Gastroesophageal sphincter (tissue), 4 donors: ENCODE measurements at regions not wholly inside any gene's neighbourhood (a gene's known extent, or its start where the extent isn't known, plus 50 kb on each side); places are given as distances from the start of the nearest gene placed in this dataset.

Source experiments
- ATAC-seq: fragments of 150-250 bp; one replicate; pipeline ENCODE4 v1.9.1; 2016; ENCODE audit warnings: mild to moderate bottlenecking, moderate library complexity
- H3K27ac ChIP-seq, 4 donors: fragments of 200-600 bp; sonication (generic) in 3 of 4; 1 replicate in 3 of 4; 2 replicates in 1 of 4; pipeline ENCODE4 v1.5.1; 2016 to 2019
- H3K27me3 ChIP-seq: fragments of 200-600 bp; sonication (generic); one replicate; pipeline ENCODE4 v1.5.1; 2019
- H3K36me3 ChIP-seq, 2 donors: fragments of 200-600 bp; sonication (generic); one replicate each; pipeline ENCODE4 v1.5.1; 2019; ENCODE audit warnings: control low read depth in 1 of 2
- H3K4me1 ChIP-seq, 3 donors: fragments of 200-600 bp; sonication (generic); 1 replicate in 2 of 3; 2 replicates in 1 of 3; pipeline ENCODE4 v1.5.1; 2016 to 2019; ENCODE audit warnings: control low read depth in 2 of 3
- H3K4me3 ChIP-seq, 2 donors: fragments of 200-600 bp; sonication (generic); one replicate each; pipeline ENCODE4 v1.5.1; 2019; ENCODE audit warnings: mild to moderate bottlenecking in 1 of 2, moderate library complexity in 1 of 2
- H3K9me3 ChIP-seq, 3 donors: fragments of 200-600 bp; sonication (generic); one replicate each; pipeline ENCODE4 v1.5.1; 2017 to 2019; ENCODE audit warnings: control low read depth in 2 of 3
- EP300 ChIP-seq: sonication (generic); formaldehyde crosslinking; IDR thresholded peaks from one replicate; pipeline ENCODE4 v1.6.1; 2017; ENCODE audit warnings: antibody characterized with exemption, mild to moderate bottlenecking
- POLR2A ChIP-seq, 2 donors: fragments of 450-650 bp; IDR thresholded peaks; one replicate each; pipeline ENCODE4 v1.6.1; 2017; ENCODE audit warnings: antibody characterized with exemption in 2 of 2, mild to moderate bottlenecking in 2 of 2, moderate library complexity in 1 of 2
- POLR2AphosphoS5 ChIP-seq: sonication (generic); formaldehyde crosslinking; IDR thresholded peaks from one replicate; pipeline ENCODE4 v1.6.1; 2017; ENCODE audit warnings: antibody characterized with exemption
- WGBS, 2 donors: methylation state at CpG; one replicate each; pipeline ENCODE4 v1.1.5; 2018; ENCODE audit warnings: low coverage in 1 of 2; 5-methylcytosine and 5-hydroxymethylcytosine counted together
- TF ChIP-seq, protein P1 (sequence below), 4 experiments: fragments of 200-600 bp in 2 of 4; fragments of 450-650 bp in 2 of 4; sonication (generic) in 1 of 4; IDR thresholded peaks; one replicate each; pipeline ENCODE4 v1.5.1; 2017 to 2019; ENCODE audit warnings: antibody characterized with exemption in 4 of 4, mild to moderate bottlenecking in 2 of 4, moderate library complexity in 2 of 4

DNA sequence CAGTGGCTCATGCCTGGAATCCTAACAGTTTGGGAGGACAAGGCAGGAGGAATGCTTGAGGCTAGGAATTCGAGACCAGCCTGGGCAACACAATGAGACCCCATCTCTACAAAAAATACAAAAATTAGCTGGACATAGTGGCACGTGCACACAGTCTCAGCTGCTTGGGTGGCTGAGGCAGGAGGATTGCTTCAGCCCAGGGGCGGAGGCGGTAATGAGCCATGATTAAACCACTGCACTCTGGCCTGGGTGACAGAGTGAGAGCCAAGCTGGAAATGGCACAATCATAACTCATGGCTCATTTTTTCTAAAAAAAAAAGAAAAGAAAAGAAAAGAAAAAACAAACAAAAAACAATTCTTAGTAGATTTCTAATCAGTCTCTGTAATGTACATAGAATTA, 446.2 kb downstream of the ELAVL2 start:
- no peak overlapping the region for H3K27ac ChIP-seq
- H3K36me3 ChIP-seq, result no peaks in the 10 kb centered on the region
- no peaks in the 10 kb centered on the region for H3K27me3 ChIP-seq
- 50 to 77% methylated on average over 2 to 4 of the region's 4 CpGs for WGBS, 2 donors
- TF ChIP-seq POLR2A (IDR thresholded peaks at IDR 0.05) (no peak), EP300 (no peak), POLR2AphosphoS5 (no peak)
- TF ChIP-seq, protein P1, sequence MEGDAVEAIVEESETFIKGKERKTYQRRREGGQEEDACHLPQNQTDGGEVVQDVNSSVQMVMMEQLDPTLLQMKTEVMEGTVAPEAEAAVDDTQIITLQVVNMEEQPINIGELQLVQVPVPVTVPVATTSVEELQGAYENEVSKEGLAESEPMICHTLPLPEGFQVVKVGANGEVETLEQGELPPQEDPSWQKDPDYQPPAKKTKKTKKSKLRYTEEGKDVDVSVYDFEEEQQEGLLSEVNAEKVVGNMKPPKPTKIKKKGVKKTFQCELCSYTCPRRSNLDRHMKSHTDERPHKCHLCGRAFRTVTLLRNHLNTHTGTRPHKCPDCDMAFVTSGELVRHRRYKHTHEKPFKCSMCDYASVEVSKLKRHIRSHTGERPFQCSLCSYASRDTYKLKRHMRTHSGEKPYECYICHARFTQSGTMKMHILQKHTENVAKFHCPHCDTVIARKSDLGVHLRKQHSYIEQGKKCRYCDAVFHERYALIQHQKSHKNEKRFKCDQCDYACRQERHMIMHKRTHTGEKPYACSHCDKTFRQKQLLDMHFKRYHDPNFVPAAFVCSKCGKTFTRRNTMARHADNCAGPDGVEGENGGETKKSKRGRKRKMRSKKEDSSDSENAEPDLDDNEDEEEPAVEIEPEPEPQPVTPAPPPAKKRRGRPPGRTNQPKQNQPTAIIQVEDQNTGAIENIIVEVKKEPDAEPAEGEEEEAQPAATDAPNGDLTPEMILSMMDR (IDR thresholded peaks at IDR 0.05), result no peak
- H3K4me3 ChIP-seq, result no peak overlapping the region
- no peak for ATAC-seq
- H3K9me3 ChIP-seq, result no peaks in the 10 kb centered on the region
- no peaks in the 10 kb centered on the region for H3K4me1 ChIP-seq

DNA sequence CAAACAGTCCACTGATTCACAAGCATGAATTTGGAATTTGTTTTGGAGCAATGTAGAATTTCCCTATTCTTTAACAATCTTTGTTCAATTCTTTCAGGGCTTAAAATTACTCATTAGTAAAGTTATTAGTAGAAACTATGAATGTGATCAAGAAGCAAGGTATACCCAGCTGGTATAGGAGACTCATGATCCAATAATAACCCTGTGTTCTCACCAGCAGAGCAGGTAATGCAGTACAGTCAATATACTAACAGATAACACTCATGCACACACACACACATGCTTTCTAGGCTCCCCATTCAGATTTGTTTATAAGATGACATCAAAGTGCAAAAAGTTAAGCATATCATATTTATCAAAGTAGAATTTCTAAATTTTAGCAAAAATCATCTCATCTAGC, 445.2 kb downstream of the ELAVL2 start:
- no peaks in the 10 kb centered on the region for H3K27me3 ChIP-seq
- TF ChIP-seq POLR2AphosphoS5, result no peak
- TF ChIP-seq POLR2A (IDR thresholded peaks at IDR 0.05), result no peak
- TF ChIP-seq, protein P1 (IDR thresholded peaks at IDR 0.05), result no peak
- no peak for TF ChIP-seq EP300
- H3K27ac ChIP-seq, result no peak overlapping the region
- H3K4me3 ChIP-seq, result no peak overlapping the region
- H3K9me3 ChIP-seq, result no peaks in the 10 kb centered on the region
- no peak for ATAC-seq
- H3K4me1 ChIP-seq, result no peaks in the 10 kb centered on the region
- no peaks in the 10 kb centered on the region for H3K36me3 ChIP-seq

DNA sequence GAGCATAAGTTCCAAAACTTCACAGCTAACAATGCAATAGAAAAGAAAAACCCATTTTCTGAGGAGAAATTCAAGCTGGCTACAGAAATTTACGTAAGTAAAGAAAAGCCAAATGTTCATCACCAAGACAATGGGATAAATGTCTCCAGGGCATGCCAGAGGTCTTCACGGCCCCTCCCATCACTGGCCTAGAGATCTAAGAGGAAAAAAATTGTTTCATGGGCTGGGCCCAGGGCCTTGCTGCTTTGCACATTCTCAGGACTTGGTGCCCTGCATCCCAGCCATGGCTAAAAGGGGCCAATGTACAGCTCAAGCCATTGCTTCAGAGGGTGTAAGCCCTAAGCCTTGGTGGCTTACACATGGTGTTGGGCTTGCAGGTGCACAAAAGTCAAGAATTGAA, 443.6 kb downstream of the ELAVL2 start:
- 79 to 88% methylated on average over 2 of the region's 2 CpGs for WGBS, 2 donors
- Histone ChIP-seq H3K36me3 (no peaks in the 10 kb centered on the region), H3K27ac (no peak overlapping the region), H3K4me3 (no peak overlapping the region), H3K4me1 (no peaks in the 10 kb centered on the region), H3K9me3 (no peaks in the 10 kb centered on the region), H3K27me3 (no peaks in the 10 kb centered on the region)
- no peak for ATAC-seq
- TF ChIP-seq POLR2A (IDR thresholded peaks at IDR 0.05), result no peak
- TF ChIP-seq, protein P1 (IDR thresholded peaks at IDR 0.05), result no peak
- TF ChIP-seq POLR2AphosphoS5, result no peak
- no peak for TF ChIP-seq EP300

DNA sequence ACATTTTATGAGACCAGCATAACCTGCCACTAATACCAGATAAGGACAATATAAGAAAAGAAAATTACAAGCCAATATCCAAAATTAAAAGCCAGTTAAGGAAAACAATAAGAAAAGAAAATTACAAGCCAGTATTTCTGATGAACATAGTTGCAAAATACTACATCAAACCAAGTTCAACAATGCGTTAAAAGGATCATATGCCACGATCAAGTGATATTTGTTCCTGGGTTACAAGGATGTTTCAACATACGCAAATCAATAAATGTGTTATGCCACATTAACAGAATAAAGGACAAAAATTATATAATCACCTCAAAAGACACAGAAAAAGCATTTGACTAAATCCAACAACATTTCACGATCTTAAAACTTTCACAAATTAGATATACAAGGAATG, 431.9 kb downstream of the ELAVL2 start:
- no peaks in the 10 kb centered on the region for H3K4me1 ChIP-seq
- no peak overlapping the region for H3K4me3 ChIP-seq
- WGBS, 2 donors, result 81 to 89% methylated on average over 4 of the region's 4 CpGs
- TF ChIP-seq, protein P1 (IDR thresholded peaks at IDR 0.05), result no peak
- TF ChIP-seq POLR2AphosphoS5 (no peak), EP300 (no peak), POLR2A (IDR thresholded peaks at IDR 0.05) (no peak)
- H3K36me3 ChIP-seq, result no peaks in the 10 kb centered on the region
- ATAC-seq, result no peak
- H3K27me3 ChIP-seq, result no peaks in the 10 kb centered on the region
- no peaks in the 10 kb centered on the region for H3K9me3 ChIP-seq
- no peak overlapping the region for H3K27ac ChIP-seq

DNA sequence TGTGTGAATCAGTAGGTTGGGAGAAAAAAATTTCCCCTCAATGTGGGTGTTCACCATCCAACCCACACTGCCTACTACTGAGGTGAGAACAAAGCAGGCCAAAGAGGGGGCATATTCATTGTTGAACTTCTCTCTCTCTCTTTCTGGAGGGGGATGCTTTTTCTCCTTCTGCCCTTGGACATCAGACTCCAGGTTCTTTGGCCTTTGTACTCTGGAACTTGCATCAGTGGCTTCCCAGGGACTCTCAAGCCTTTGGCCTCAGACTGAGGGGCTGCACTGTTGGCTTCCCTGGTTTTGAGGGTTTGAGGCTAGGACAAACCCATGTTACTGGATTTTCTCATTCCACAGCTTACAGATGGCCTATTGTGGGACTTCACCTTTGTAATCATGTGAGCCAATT, 417.2 kb downstream of the ELAVL2 start:
- TF ChIP-seq POLR2AphosphoS5 (no peak), EP300 (no peak), POLR2A (IDR thresholded peaks at IDR 0.05) (no peak)
- TF ChIP-seq, protein P1 (IDR thresholded peaks at IDR 0.05), result no peak
- no peak for ATAC-seq

More for the DNA sequence above, 417.2 kb downstream of the ELAVL2 start:
- Histone ChIP-seq H3K4me1 (no peaks in the 10 kb centered on the region), H3K9me3 (no peaks in the 10 kb centered on the region), H3K4me3 (no peak overlapping the region), H3K27ac (no peak overlapping the region), H3K27me3 (no peaks in the 10 kb centered on the region), H3K36me3 (no peaks in the 10 kb centered on the region)
